Heart left ventricle (tissue), 13 donors: ENCODE measurements at regions not wholly inside any gene's neighbourhood (a gene's known extent, or its start where the extent isn't known, plus 50 kb on each side); places are given as distances from the start of the nearest gene placed in this dataset.

Experiments
- CTCF ChIP-seq, 12 donors: fragments of 200-600 bp; sonication (generic) in 4 of 12; IDR thresholded peaks; one replicate each; pipeline versions ENCODE4 v1.5.0 to v1.8.0; 2018 to 2022; ENCODE audit warnings: antibody characterized with exemption in 12 of 12, mild to moderate bottlenecking in 5 of 12
- POLR2A ChIP-seq, 2 donors: fragments of 450-650 bp; IDR thresholded peaks; one replicate each; pipeline ENCODE4 v1.6.1; 2017; ENCODE audit warnings: antibody characterized with exemption in 2 of 2, mild to moderate bottlenecking in 2 of 2, moderate library complexity in 2 of 2
- donor health status: ischemic (EF 13 %, LVEDD 7.1; RV severe dilation, severe dysfunction).
- donor health status: DM: no; HTN: yes; CAD: no.
- donor health status: DM: no; HTN: no; CAD: no.
- donor health status: ischemic (EF 25% LVEDD 6.9; RV normal size, moderate dysfunction).
- donor health status: ischemic (EF 25% LVEDD 5.7; RV mildly dilated, moderate dysfunction).
- donor health status: ischemic (EF 35%, LVEDD 5.7; RV mildly dilated, moderate dysfunction).
- donor health status: nonischemic (EF 11% LVEDD 7.7; RV severe dilation, severe dysfunction).
- donor health status: DM: yes; HTN: yes; CAD: no.
- donor health status: PGD.
- donor health status: ischemic (EF 29% LVEDD 5.4; RV normal size, mild dysfunction).
- donor health status: nonischemic (EF 23%, LVEDD 6.1; RV moderate dilation, normal function).

GRCh38 chr2:107511970-107512789 is 314.5 kb upstream of the RGPD4 start:
- TF ChIP-seq POLR2A (IDR thresholded peaks at IDR 0.05) (no peak), CTCF (IDR thresholded peaks at IDR 0.05) (no peak)
